Activated CD4-positive, alpha-beta T cell treated with anti-CD3 and anti-CD28 coated beads, Interleukin-2, amount 50 U/mL, for 1 hour (primary cell): ENCODE measurements at regions not wholly inside any gene's neighbourhood (a gene's known extent, or its start where the extent isn't known, plus 50 kb on each side); places are given as distances from the start of the nearest gene placed in this dataset.
"Not testable (repeated sequence)": the region's sequence is repeated elsewhere in the genome, so short reads cannot be mapped to it uniquely, and the experiment has no call there.

Experiments
- DNase-seq: peaks from one replicate; pipeline ENCODE4 v3.0.0-alpha.2; 2020

GRCh38 chr21:28696844-28697410, 295.8 kb downstream of the LTN1 start:
- no peak for DNase-seq

- no peak for DNase-seq
Measured at GRCh38 chr21:28693476-28693875, 299.2 kb downstream of the LTN1 start.

GRCh38 chr21:28690196-28690595, 302.5 kb downstream of the LTN1 start:
- DNase-seq: no peak

- no peak for DNase-seq
Measured at GRCh38 chr21:28688381-28688780, 304.3 kb downstream of the LTN1 start.

GRCh38 chr21:28687586-28687985, 305.1 kb downstream of the LTN1 start:
- DNase-seq: no peak

- DNase-seq: no peak
Measured at GRCh38 chr21:28683982-28684752, 308.5 kb downstream of the LTN1 start.

- DNase-seq: not testable (repeated sequence)
Measured at GRCh38 chr21:28682884-28683283, 309.8 kb downstream of the LTN1 start.

GRCh38 chr21:28677096-28677495, 315.6 kb downstream of the LTN1 start:
- not testable (repeated sequence) for DNase-seq

- no peak for DNase-seq
Measured at GRCh38 chr21:28675331-28676041, 317.2 kb downstream of the LTN1 start.

GRCh38 chr21:28674763-28675162, 317.9 kb downstream of the LTN1 start:
- no peak for DNase-seq

- DNase-seq: no peak
Measured at GRCh38 chr21:28671549-28672195, 321.0 kb downstream of the LTN1 start.

GRCh38 chr21:28669971-28670653, 322.6 kb downstream of the LTN1 start:
- no peak for DNase-seq

- DNase-seq: no peak
Measured at GRCh38 chr21:28669321-28669720, 323.4 kb downstream of the LTN1 start.

- no peak for DNase-seq
Measured at GRCh38 chr21:28663754-28664153, 328.9 kb downstream of the LTN1 start.

GRCh38 chr21:28663111-28663693, 329.5 kb downstream of the LTN1 start:
- no peak for DNase-seq

- DNase-seq: no peak
Measured at GRCh38 chr21:28657566-28657965, 335.1 kb downstream of the LTN1 start.

- DNase-seq: no peak
Measured at GRCh38 chr21:28655471-28655870, 337.2 kb downstream of the LTN1 start.

- no peak for DNase-seq
Measured at GRCh38 chr21:28654406-28654805, 338.3 kb downstream of the LTN1 start.

- no peak for DNase-seq
Measured at GRCh38 chr21:28644762-28645161, 347.9 kb downstream of the LTN1 start.

GRCh38 chr21:28642891-28643290, 349.8 kb downstream of the LTN1 start:
- no peak for DNase-seq

GRCh38 chr21:28641731-28642130, 350.9 kb downstream of the LTN1 start:
- no peak for DNase-seq

- no peak for DNase-seq
Measured at GRCh38 chr21:28640326-28640725, 352.4 kb downstream of the LTN1 start.

GRCh38 chr21:28639737-28640136, 352.9 kb downstream of the LTN1 start:
- DNase-seq: no peak
